ENCODE measurements at regions not wholly inside any gene's neighbourhood (a gene's known extent, or its start where the extent isn't known, plus 50 kb on each side); places are given as distances from the start of the nearest gene placed in this dataset.

DNA sequence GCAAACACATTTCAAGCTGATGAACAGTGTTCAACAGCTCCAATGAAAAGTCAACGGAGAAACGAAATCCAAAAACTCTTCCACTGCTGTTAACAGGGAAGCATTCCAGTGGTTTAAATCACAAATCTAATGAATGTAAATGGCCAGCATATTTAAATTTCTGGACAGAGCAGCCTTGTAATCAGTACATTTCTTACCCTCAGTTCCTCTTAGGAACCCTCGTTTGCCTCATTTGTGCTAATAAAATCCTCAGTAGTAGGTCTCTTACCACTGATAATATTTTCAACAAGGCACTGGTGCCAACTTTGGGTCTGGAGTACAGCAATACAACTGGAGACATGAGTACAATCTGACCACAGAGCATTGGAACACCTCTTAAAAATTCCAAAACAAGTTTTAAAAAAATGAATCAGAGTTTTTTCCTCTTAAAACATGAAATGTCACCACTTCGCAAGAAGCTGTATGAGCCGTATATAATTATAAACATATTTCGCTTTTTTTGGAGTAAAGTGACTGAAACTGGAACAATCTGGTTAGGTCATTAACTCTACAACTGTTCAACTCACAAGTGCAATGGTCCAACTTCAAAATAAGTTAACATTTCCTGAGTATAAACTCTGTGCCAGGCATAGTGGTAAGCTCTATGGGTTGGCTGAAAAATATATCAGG is 211.2 kb downstream of the CPEB2 start:
- Histone ChIP-seq H3K27ac (ENCODE audit: low read depth, low read length) (no peak overlapping the region), H3K4me3 (ENCODE audit: insufficient read depth, low read length, poor library complexity, severe bottlenecking) (no peak overlapping the region), H3K9ac (ENCODE audit: low read length) (no peak overlapping the region), H3K9me3 (ENCODE audit: insufficient read depth, low read length) (no peaks in the 10 kb centered on the region), H3K4me2 (ENCODE audit: low read depth, low read length, poor library complexity, severe bottlenecking) (no peak overlapping the region), H3K36me3 (ENCODE audit: low read length) (no peaks in the 10 kb centered on the region), H3K9me2 (replicated peaks; ENCODE audit: insufficient read depth, low read length) (no peaks in the 10 kb centered on the region), H3K79me2 (ENCODE audit: insufficient read depth, low read length) (no peaks in the 10 kb centered on the region), H3F3A (ENCODE audit: insufficient read depth) (no peaks in the 10 kb centered on the region), H2AFZ (ENCODE audit: low read depth, low read length, severe bottlenecking) (no peak overlapping the region), H3K27me3 (ENCODE audit: low read length) (no peaks in the 10 kb centered on the region), H4K20me1 (ENCODE audit: low read depth, low read length) (no peaks in the 10 kb centered on the region)
- no peak for TF ChIP-seq EZH2phosphoT487 (conservative IDR thresholded peaks at IDR 0.05; ENCODE audit: low read length)
- TF ChIP-seq, protein P1, sequence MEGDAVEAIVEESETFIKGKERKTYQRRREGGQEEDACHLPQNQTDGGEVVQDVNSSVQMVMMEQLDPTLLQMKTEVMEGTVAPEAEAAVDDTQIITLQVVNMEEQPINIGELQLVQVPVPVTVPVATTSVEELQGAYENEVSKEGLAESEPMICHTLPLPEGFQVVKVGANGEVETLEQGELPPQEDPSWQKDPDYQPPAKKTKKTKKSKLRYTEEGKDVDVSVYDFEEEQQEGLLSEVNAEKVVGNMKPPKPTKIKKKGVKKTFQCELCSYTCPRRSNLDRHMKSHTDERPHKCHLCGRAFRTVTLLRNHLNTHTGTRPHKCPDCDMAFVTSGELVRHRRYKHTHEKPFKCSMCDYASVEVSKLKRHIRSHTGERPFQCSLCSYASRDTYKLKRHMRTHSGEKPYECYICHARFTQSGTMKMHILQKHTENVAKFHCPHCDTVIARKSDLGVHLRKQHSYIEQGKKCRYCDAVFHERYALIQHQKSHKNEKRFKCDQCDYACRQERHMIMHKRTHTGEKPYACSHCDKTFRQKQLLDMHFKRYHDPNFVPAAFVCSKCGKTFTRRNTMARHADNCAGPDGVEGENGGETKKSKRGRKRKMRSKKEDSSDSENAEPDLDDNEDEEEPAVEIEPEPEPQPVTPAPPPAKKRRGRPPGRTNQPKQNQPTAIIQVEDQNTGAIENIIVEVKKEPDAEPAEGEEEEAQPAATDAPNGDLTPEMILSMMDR (IDR thresholded peaks at IDR 0.05; ENCODE audit: insufficient read depth, low read length, poor library complexity, severe bottlenecking) = no peak

DNA sequence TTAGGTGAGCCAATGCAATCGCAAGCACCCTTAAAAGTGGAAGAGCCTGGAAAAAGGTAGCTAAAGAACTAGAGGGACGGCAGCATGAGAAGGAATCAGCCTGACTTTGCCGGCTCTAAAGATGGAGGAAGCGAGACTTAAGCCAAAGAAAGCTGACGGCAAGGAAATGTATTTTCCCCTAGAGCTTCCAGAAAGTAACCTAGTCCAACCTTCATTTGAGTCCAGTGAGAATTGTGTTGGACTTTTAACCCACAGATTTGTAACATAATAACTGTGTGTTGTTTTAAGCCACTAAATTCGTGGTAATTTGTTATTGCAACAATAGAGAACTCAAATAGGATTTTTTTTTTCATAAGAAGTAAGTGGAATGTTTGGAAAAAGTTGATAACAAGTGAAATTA is 212.7 kb upstream of the C1QTNF7 start:
- Histone ChIP-seq H3K9me2 (replicated peaks; ENCODE audit: insufficient read depth, low read length) (no peaks in the 10 kb centered on the region), H3F3A (ENCODE audit: insufficient read depth) (no peaks in the 10 kb centered on the region), H3K36me3 (ENCODE audit: low read length) (no peaks in the 10 kb centered on the region), H3K27ac (ENCODE audit: low read depth, low read length) (no peak overlapping the region), H3K9me3 (ENCODE audit: insufficient read depth, low read length) (no peaks in the 10 kb centered on the region), H3K4me3 (ENCODE audit: insufficient read depth, low read length, poor library complexity, severe bottlenecking) (no peak overlapping the region), H3K27me3 (ENCODE audit: low read length) (no peaks in the 10 kb centered on the region), H3K9ac (ENCODE audit: low read length) (no peak overlapping the region), H2AFZ (ENCODE audit: low read depth, low read length, severe bottlenecking) (no peak overlapping the region), H4K20me1 (ENCODE audit: low read depth, low read length) (no peaks in the 10 kb centered on the region), H3K79me2 (ENCODE audit: insufficient read depth, low read length) (no peaks in the 10 kb centered on the region), H3K4me2 (ENCODE audit: low read depth, low read length, poor library complexity, severe bottlenecking) (no peak overlapping the region)
- TF ChIP-seq, protein P1 (IDR thresholded peaks at IDR 0.05; ENCODE audit: insufficient read depth, low read length, poor library complexity, severe bottlenecking) = no peak
- TF ChIP-seq EZH2phosphoT487 (conservative IDR thresholded peaks at IDR 0.05; ENCODE audit: low read length) = no peak

DNA sequence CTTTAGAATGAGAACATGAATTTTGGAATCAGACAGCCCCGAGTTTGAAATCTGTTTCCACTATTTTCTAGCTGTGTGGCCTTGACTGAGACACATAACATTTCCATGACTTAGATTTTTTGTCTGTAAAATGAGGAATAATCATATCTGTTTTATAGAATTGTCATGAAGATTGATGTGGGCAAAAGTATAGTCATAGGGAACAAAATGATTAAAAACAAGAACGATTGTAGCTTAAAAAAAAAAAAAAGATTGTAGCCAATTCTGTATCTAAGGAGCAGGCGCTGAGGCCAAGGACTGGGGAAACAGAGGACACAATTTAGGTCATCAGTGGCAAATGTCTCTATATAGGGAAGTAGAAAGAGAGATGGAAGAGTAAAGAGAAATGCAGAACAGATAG is 201.6 kb upstream of the C1QTNF7 start:
- Histone ChIP-seq H3K9ac (ENCODE audit: low read length) (no peak overlapping the region), H3K9me2 (replicated peaks; ENCODE audit: insufficient read depth, low read length) (no peaks in the 10 kb centered on the region), H3K79me2 (ENCODE audit: insufficient read depth, low read length) (no peaks in the 10 kb centered on the region), H3K4me3 (ENCODE audit: insufficient read depth, low read length, poor library complexity, severe bottlenecking) (no peak overlapping the region), H3K4me2 (ENCODE audit: low read depth, low read length, poor library complexity, severe bottlenecking) (no peak overlapping the region), H3K27ac (ENCODE audit: low read depth, low read length) (no peak overlapping the region), H3K27me3 (ENCODE audit: low read length) (no peaks in the 10 kb centered on the region), H4K20me1 (ENCODE audit: low read depth, low read length) (no peaks in the 10 kb centered on the region), H3F3A (ENCODE audit: insufficient read depth) (no peaks in the 10 kb centered on the region), H3K9me3 (ENCODE audit: insufficient read depth, low read length) (no peaks in the 10 kb centered on the region), H2AFZ (ENCODE audit: low read depth, low read length, severe bottlenecking) (no peak overlapping the region), H3K36me3 (ENCODE audit: low read length) (no peaks in the 10 kb centered on the region)
- TF ChIP-seq EZH2phosphoT487 (conservative IDR thresholded peaks at IDR 0.05; ENCODE audit: low read length) = no peak
- TF ChIP-seq, protein P1 (IDR thresholded peaks at IDR 0.05; ENCODE audit: insufficient read depth, low read length, poor library complexity, severe bottlenecking) = no peak

Measured in SU-DHL-6 (cell line).